Pancreas (tissue), 10 donors: ENCODE measurements at regions not wholly inside any gene's neighbourhood (a gene's known extent, or its start where the extent isn't known, plus 50 kb on each side); places are given as distances from the start of the nearest gene placed in this dataset.

Source experiments
- ATAC-seq, 4 donors: fragments of 200-7000 bp; cut with Tn5 transposase; one replicate each; pipeline versions ENCODE4 v1.8.0 to v1.9.1; 2020; ENCODE audit warnings: mild to moderate bottlenecking in 4 of 4, moderate library complexity in 4 of 4
- DNase-seq, 6 donors: peaks; one replicate each; pipeline ENCODE4 v3.0.0-alpha.2; 2020
- FAIRE-seq: peaks from 2 replicates; lab custom pipeline; 2012; peaks lifted over from hg19 to GRCh38; lab: Jason Lieb, UNC
- H3K27ac ChIP-seq, 4 donors: fragments of 200-600 bp; sonication (generic); 1 replicate in 3 of 4; 2 replicates in 1 of 4; pipeline versions ENCODE4 v1.5.0 to v1.8.0; 2020
- H3K27me3 ChIP-seq, 4 donors: fragments of 200-600 bp; one replicate each; pipeline ENCODE4 v1.8.0; 2021
- H3K36me3 ChIP-seq, 3 donors: fragments of 200-600 bp; sonication (generic) in 1 of 3; one replicate each; pipeline versions ENCODE4 v1.5.0 to v1.8.0; 2020 to 2021
- H3K4me1 ChIP-seq, 3 donors: fragments of 200-600 bp; one replicate each; pipeline ENCODE4 v1.8.0; 2021
- H3K4me3 ChIP-seq, 4 donors: fragments of 200-600 bp; sonication (generic) in 2 of 4; one replicate each; pipeline versions ENCODE4 v1.5.0 to v1.8.0; 2020 to 2021
- H3K9me3 ChIP-seq, 4 donors: fragments of 200-600 bp; one replicate each; pipeline ENCODE4 v1.8.0; 2021
- WGBS, 2 donors: extraction: QIAGEN DNeasy Blood & Tissue Kit; methylation state at CpG; one replicate each; pipeline ENCODE4 v1.1.7; 2013; 5-methylcytosine and 5-hydroxymethylcytosine counted together
- intact Hi-C, 3 donors: fragments of 100-400 bp; cut with DNase I; formaldehyde crosslinking; loops; one replicate each; pipeline versions ENCODE4 v1.11.1 to v1.14.2; 2022
- TF ChIP-seq, protein P1 (sequence below), 4 donors: fragments of 200-600 bp; sonication (generic) in 3 of 4; IDR thresholded peaks; one replicate each; pipeline versions ENCODE4 v1.5.0 to v1.8.0; 2021; ENCODE audit warnings: antibody characterized with exemption in 4 of 4
- donor health status: healthy with polysubstance abuse.
- donor health status: DM: no; HTN: no; CAD: no; lungs with moderate emphysema.
- donor health status: DM: no; HTN: no; CAD: no.
- donor health status: control.
- donor health status: control.
- donor health status: Bipolar disorder and iron deficiency.
- donor health status: DM: yes; HTN: yes; CAD: no.
- donor health status: DM: no; HTN: no; CAD: no.
- donor health status: DM: no; HTN: no; CAD: no.
- donor health status: DM: yes; HTN: yes; CAD: no.

DNA sequence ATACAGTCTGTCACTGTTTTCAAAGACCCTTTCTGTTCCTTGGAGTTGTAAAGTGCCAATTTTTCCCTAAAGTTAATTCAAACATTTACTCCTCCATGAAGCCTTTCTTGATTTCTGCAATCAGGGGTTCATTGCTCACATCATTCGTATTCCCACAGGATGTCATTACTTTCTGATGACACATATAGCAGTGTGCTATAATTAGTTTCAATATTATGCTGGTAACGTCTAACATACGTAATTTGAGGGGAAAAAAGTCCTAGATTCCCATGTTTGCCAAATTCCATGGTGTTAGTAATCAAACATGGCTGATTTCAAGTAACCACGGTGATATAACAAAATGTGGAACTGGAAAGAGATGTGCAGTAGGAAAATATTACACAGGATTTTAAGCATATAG is 468.2 kb upstream of the MEF2C start:
- Histone ChIP-seq H3K36me3 (no peaks in the 10 kb centered on the region), H3K4me1 (no peaks in the 10 kb centered on the region), H3K9me3 (no peaks in the 10 kb centered on the region), H3K27me3 (no peaks in the 10 kb centered on the region), H3K4me3 (no peak overlapping the region), H3K27ac (no peak overlapping the region)
- ATAC-seq (no peak), DNase-seq (no peak), FAIRE-seq (no peak)
- TF ChIP-seq, protein P1, sequence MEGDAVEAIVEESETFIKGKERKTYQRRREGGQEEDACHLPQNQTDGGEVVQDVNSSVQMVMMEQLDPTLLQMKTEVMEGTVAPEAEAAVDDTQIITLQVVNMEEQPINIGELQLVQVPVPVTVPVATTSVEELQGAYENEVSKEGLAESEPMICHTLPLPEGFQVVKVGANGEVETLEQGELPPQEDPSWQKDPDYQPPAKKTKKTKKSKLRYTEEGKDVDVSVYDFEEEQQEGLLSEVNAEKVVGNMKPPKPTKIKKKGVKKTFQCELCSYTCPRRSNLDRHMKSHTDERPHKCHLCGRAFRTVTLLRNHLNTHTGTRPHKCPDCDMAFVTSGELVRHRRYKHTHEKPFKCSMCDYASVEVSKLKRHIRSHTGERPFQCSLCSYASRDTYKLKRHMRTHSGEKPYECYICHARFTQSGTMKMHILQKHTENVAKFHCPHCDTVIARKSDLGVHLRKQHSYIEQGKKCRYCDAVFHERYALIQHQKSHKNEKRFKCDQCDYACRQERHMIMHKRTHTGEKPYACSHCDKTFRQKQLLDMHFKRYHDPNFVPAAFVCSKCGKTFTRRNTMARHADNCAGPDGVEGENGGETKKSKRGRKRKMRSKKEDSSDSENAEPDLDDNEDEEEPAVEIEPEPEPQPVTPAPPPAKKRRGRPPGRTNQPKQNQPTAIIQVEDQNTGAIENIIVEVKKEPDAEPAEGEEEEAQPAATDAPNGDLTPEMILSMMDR (IDR thresholded peaks at IDR 0.05), result no peak
- intact Hi-C loops, result no loop called here
- WGBS, 2 donors, result 76 to 83% methylated on average over 4 of the region's 4 CpGs

DNA sequence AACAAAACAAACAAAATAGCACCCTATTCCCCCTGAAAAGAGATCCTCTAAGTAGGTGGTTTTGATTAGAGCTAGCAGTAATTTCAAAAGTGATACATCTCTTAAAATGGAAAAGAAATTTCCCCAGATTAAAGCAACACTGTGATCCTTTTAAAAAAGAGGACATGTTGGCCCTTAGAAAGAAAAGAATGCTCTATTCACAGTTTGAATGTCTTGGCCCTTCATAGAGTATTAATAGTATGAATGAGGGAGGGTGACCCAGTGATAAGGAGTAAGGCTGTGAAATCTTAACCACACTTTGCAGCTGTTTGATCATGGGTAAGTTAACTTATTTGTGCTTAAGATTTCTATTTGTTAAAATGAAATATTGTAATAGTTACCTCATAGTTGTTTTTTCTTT is 467.7 kb upstream of the MEF2C start:
- Histone ChIP-seq H3K4me1 (no peaks in the 10 kb centered on the region), H3K9me3 (no peaks in the 10 kb centered on the region), H3K27me3 (no peaks in the 10 kb centered on the region), H3K4me3 (no peak overlapping the region), H3K27ac (no peak overlapping the region), H3K36me3 (no peaks in the 10 kb centered on the region)
- intact Hi-C loops, result no loop called here
- FAIRE-seq (no peak), ATAC-seq (no peak), DNase-seq (no peak)
- TF ChIP-seq, protein P1 (IDR thresholded peaks at IDR 0.05), result no peak

DNA sequence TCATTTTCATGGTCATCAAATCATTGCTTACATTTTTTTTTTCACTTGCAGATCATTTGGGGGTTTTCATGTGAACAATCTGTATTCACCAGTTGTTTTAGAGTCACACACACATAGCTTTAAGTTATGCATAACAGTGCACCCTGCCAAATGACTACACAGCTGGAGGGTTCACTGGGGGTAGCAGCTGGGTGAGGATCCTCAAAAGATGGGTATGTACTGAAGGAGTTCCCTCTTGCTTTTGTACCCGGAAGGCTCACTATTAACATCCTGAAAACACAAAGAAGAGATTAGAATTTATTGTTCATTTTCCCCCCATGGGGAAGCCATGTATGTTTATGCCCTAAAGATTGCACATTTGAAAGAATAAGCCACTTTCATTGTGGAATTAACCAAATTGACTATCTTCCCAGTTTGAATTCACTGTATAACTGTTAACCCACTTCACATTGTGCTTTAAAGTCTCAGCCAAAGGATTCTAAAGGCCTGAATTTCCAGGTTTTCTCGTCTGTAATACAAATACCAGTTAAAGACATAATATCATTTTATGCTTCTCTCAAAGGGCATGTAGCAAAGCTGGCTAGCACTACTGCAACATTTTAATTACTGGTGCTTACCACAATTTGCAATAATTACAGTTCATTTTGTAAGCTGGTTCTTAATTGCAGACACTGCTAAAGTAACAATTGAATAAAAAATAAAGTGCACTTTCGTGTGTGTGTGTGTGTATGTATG is 466.4 kb upstream of the MEF2C start:
- no peak for DNase-seq
- no peak for FAIRE-seq
- Histone ChIP-seq H3K36me3 (no peaks in the 10 kb centered on the region), H3K4me1 (no peaks in the 10 kb centered on the region), H3K4me3 (no peak overlapping the region), H3K27ac (no peak overlapping the region), H3K27me3 (no peaks in the 10 kb centered on the region), H3K9me3 (no peaks in the 10 kb centered on the region)
- TF ChIP-seq, protein P1 (IDR thresholded peaks at IDR 0.05), result no peak
- intact Hi-C loops, result no loop called here
- ATAC-seq, result no peak
- WGBS, 2 donors, result 74 to 77% methylated on average over 3 of the region's 3 CpGs

DNA sequence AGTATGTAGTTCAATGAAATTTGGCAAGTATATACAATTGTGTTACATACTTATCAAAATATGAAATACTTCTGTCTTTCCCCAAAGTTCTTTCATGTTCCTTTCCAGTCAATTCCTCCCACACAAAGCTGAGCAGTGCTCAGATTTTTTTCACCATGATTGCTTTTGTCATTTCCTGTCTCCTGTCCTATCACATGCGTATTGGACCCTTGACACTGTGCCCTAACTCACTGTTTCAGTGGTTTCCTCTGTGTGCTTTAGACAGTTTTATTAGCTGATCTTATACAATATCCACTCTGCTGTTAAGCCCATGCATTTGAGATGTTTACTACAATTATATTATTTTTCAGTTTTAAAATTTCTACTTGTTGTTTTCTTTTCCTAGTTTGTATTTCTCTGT is 463.6 kb upstream of the MEF2C start:
- TF ChIP-seq, protein P1 (IDR thresholded peaks at IDR 0.05), result no peak
- intact Hi-C loops, result no loop called here
- 90 to 91% methylated on average over 1 of the region's 1 CpG for WGBS, 2 donors
- Histone ChIP-seq H3K27me3 (no peaks in the 10 kb centered on the region), H3K9me3 (no peaks in the 10 kb centered on the region), H3K36me3 (no peaks in the 10 kb centered on the region), H3K4me3 (no peak overlapping the region), H3K27ac (no peak overlapping the region), H3K4me1 (no peaks in the 10 kb centered on the region)
- ATAC-seq (no peak), FAIRE-seq (no peak), DNase-seq (no peak)

DNA sequence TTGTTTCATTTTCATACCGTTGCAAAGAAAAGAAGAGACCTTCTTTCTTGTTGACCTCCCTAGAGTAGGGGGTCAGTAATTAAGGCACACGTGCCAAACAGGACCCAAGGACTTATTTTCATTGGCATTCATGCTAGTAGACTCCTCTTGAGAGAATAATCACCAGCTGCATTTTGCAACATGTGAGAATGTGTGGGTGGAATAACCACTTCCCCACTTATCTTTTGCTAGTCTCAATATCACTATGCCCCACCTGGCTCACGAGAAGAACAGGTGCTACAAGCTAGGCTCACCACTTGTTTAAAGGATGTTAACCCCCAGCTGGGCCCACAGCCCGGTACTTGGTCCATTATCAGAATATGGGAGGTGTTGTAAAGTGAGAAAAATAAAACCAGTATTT is 460.7 kb upstream of the MEF2C start:
- H3K27me3 ChIP-seq, result no peaks in the 10 kb centered on the region
- H3K36me3 ChIP-seq, result no peaks in the 10 kb centered on the region
- H3K4me3 ChIP-seq, result no peak overlapping the region
- TF ChIP-seq, protein P1 (IDR thresholded peaks at IDR 0.05), result no peak
- FAIRE-seq (no peak), DNase-seq (peak in 1 of 6 donors; percentile 15), ATAC-seq (peak in 2 of 4 donors; percentile 16 to 68)
- intact Hi-C loops, result no loop called here
- 6 to 9% methylated on average over 4 of the region's 4 CpGs for WGBS, 2 donors
- no peak overlapping the region for H3K27ac ChIP-seq
- H3K9me3 ChIP-seq, result no peaks in the 10 kb centered on the region
- H3K4me1 ChIP-seq, result no peaks in the 10 kb centered on the region
